OCI-LY1 (cell line): ENCODE measurements at regions not wholly inside any gene's neighbourhood (a gene's known extent, or its start where the extent isn't known, plus 50 kb on each side); places are given as distances from the start of the nearest gene placed in this dataset.

ENCODE experiments used
- H2AFZ ChIP-seq: fragments of 200-600 bp; sonication (generic), shearing (Covaris generic); 2 replicates; pipeline ENCODE4 v1.6.0; 2014; ENCODE audit warnings: antibody characterized with exemption, mild to moderate bottlenecking, low read length
- H3F3A ChIP-seq: fragments of 200-600 bp; sonication (generic), shearing (Covaris generic); 2 replicates; pipeline ENCODE4 v1.6.0; 2014; ENCODE audit warnings: mild to moderate bottlenecking, antibody characterized with exemption, low read length, moderate library complexity; ENCODE audit not compliant: insufficient read depth
- H3K27ac ChIP-seq: fragments of 200-600 bp; sonication (generic); 2 replicates; pipeline ENCODE4 v1.5.1; 2014; ENCODE audit warnings: low read length, mixed run types, mild to moderate bottlenecking, low read depth; ENCODE audit not compliant: poor library complexity, severe bottlenecking
- H3K27me3 ChIP-seq: fragments of 200-600 bp; sonication (generic); 2 replicates; pipeline ENCODE4 v1.6.0; 2014; ENCODE audit warnings: antibody characterized with exemption, mild to moderate bottlenecking, low read length, moderate library complexity; ENCODE audit not compliant: insufficient read depth
- H3K36me3 ChIP-seq: fragments of 200-600 bp; sonication (generic); 2 replicates; pipeline ENCODE4 v1.6.1; 2014; ENCODE audit warnings: mild to moderate bottlenecking, antibody characterized with exemption, low read length, moderate library complexity, mixed read lengths; ENCODE audit not compliant: insufficient read depth
- H3K4me1 ChIP-seq: fragments of 200-600 bp; sonication (generic); 2 replicates; pipeline ENCODE4 v1.5.1; 2014; ENCODE audit warnings: mild to moderate bottlenecking, low read length, moderate library complexity; ENCODE audit not compliant: insufficient read depth, severe bottlenecking
- H3K4me2 ChIP-seq: fragments of 200-600 bp; sonication (generic), shearing (Covaris generic); 2 replicates; pipeline ENCODE4 v1.6.1; 2014; ENCODE audit warnings: low read length
- H3K4me3 ChIP-seq: fragments of 200-600 bp; sonication (generic); 2 replicates; pipeline ENCODE4 v1.5.1; 2014; ENCODE audit warnings: low read length, low read depth, mild to moderate bottlenecking, mixed read lengths; ENCODE audit not compliant: poor library complexity, severe bottlenecking
- H3K79me2 ChIP-seq: fragments of 200-600 bp; shearing (Covaris generic); 2 replicates; pipeline ENCODE4 v1.6.1; 2016; ENCODE audit warnings: mixed run types, low read length, mixed read lengths; ENCODE audit not compliant: insufficient read depth
- H3K9ac ChIP-seq: fragments of 200-600 bp; sonication (generic), shearing (Covaris generic); 2 replicates; pipeline ENCODE4 v1.6.1; 2014; ENCODE audit warnings: mild to moderate bottlenecking, low read length, mixed read lengths
- H3K9me2 ChIP-seq: fragments of 200-600 bp; sonication (generic), shearing (Covaris generic); 2 replicates; pipeline ENCODE4 v1.6.1; 2014; ENCODE audit warnings: low read depth, mild to moderate bottlenecking, low read length, mixed read lengths
- H3K9me3 ChIP-seq: fragments of 200-600 bp; shearing (Covaris generic); 2 replicates; pipeline ENCODE4 v1.6.1; 2014; ENCODE audit warnings: low read length, mixed read lengths
- H4K20me1 ChIP-seq: fragments of 200-600 bp; sonication (generic), shearing (Covaris generic); 2 replicates; pipeline ENCODE4 v1.6.0; 2016; ENCODE audit warnings: mild to moderate bottlenecking, low read length; ENCODE audit not compliant: insufficient read depth
- EZH2 ChIP-seq: fragments of 200-600 bp; sonication (generic), shearing (Covaris generic); IDR thresholded peaks from 2 replicates; pipeline ENCODE4 v1.8.0; 2017; ENCODE audit warnings: borderline replicate concordance, mixed run types, mild to moderate bottlenecking, antibody characterized with exemption, low read length, moderate library complexity, mixed read lengths
- TF ChIP-seq, protein P1 (sequence below): fragments of 200-600 bp; sonication (generic), shearing (Covaris generic); IDR thresholded peaks from 2 replicates; pipeline ENCODE4 v1.5.1; 2017; ENCODE audit warnings: mild to moderate bottlenecking, antibody characterized with exemption, low read length, moderate library complexity, mixed read lengths

DNA sequence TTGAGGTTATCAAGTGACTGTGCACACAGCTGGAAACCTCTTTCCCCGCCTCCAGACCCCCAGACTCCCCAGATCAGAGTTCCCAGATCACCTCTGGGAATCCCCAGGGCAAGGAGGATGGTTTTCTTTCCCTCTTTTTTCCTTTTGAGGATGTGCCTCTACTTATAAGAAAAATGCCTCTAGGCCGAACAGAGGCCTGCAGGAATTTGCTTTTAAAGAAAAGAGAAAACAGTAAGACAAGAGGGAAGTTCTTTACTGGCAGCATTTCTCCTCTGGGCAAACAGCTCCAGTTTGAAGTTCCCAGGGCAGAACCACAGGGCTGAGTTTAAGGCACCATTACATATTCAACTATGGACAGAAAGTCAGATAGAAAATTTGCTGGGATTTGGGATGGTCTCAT is 837.9 kb upstream of the LCORL start:
- TF ChIP-seq EZH2: no peak
- TF ChIP-seq, protein P1, sequence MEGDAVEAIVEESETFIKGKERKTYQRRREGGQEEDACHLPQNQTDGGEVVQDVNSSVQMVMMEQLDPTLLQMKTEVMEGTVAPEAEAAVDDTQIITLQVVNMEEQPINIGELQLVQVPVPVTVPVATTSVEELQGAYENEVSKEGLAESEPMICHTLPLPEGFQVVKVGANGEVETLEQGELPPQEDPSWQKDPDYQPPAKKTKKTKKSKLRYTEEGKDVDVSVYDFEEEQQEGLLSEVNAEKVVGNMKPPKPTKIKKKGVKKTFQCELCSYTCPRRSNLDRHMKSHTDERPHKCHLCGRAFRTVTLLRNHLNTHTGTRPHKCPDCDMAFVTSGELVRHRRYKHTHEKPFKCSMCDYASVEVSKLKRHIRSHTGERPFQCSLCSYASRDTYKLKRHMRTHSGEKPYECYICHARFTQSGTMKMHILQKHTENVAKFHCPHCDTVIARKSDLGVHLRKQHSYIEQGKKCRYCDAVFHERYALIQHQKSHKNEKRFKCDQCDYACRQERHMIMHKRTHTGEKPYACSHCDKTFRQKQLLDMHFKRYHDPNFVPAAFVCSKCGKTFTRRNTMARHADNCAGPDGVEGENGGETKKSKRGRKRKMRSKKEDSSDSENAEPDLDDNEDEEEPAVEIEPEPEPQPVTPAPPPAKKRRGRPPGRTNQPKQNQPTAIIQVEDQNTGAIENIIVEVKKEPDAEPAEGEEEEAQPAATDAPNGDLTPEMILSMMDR: no peak
- H3K9me2 ChIP-seq: no peaks in the 10 kb centered on the region

DNA sequence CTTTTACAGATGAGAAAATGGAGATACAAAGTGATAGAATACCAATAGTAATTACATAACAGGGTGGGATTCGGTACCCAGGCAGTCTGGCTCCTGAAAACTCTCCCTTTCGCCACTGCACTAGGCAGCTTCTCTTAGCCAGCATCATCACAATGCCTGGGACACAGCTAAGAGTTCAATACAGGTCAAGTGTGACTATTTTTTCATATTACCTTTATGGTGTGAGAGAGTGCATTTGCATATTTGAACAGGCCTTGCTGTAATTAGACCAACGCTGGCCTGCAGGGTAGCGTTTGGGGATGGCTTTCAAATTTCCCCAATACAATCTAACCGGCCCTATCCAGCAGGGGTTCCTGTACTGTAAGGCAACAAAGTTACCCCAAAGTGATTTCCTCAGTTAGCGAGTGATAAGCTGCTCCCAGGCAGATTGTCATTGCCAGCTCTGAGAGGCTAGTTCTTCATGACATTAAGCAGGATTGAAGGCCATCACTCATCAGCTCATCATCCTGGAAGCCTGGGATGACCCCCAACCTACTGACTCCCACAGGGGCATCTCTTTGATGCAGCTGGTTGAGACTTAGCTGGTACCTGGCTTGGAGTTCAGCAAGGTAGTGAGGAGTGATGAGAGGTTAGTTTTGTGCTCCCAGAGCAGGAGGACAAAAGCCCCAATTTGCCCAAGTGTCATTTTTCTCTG is 836.8 kb upstream of the LCORL start:
- H4K20me1 ChIP-seq: no peaks in the 10 kb centered on the region
- H3K4me1 ChIP-seq: no peaks in the 10 kb centered on the region
- no peak overlapping the region for H3K4me3 ChIP-seq
- H3K9ac ChIP-seq: no peak overlapping the region
- no peaks in the 10 kb centered on the region for H3K9me2 ChIP-seq
- no peaks in the 10 kb centered on the region for H3K27me3 ChIP-seq
- no peak overlapping the region for H3K27ac ChIP-seq
- H3K9me3 ChIP-seq: no peaks in the 10 kb centered on the region
- H2AFZ ChIP-seq: no peak overlapping the region
- no peak overlapping the region for H3K4me2 ChIP-seq
- H3K36me3 ChIP-seq: no peaks in the 10 kb centered on the region
- H3F3A ChIP-seq: no peaks in the 10 kb centered on the region
- no peak for TF ChIP-seq EZH2
- TF ChIP-seq, protein P1: no peak
- H3K79me2 ChIP-seq: no peaks in the 10 kb centered on the region

More for the DNA sequence above, 837.9 kb upstream of the LCORL start:
- Histone ChIP-seq H3F3A (no peaks in the 10 kb centered on the region), H3K4me3 (no peak overlapping the region), H3K9ac (no peak overlapping the region), H3K4me2 (no peak overlapping the region), H3K9me3 (no peaks in the 10 kb centered on the region), H3K79me2 (no peaks in the 10 kb centered on the region), H2AFZ (no peak overlapping the region), H3K36me3 (no peaks in the 10 kb centered on the region), H3K27me3 (no peaks in the 10 kb centered on the region), H4K20me1 (no peaks in the 10 kb centered on the region), H3K27ac (no peak overlapping the region), H3K4me1 (no peaks in the 10 kb centered on the region)

DNA sequence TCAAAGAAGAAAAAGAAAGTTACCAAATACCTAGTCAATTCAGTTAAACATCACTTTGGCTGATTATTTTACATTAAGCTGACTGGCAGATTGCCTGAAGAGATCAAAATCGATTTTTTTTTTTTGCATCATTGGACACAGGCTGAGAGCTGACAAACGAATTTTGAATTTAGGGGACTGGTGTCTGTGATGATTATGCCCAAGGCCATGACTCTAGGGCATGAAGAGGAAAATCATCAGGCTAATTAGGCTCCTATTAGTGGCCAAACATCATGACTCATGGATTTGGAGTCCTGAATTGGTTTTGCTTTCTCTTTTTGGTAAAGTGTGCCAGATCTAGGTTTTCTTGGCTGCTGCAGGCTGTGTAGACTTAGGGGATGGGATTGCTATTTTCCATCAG is 829.3 kb upstream of the LCORL start:
- Histone ChIP-seq H3K9me3 (no peaks in the 10 kb centered on the region), H3K4me2 (no peak overlapping the region), H3K27ac (no peak overlapping the region), H2AFZ (no peak overlapping the region), H3K9me2 (no peaks in the 10 kb centered on the region), H3K9ac (no peak overlapping the region), H3K79me2 (no peaks in the 10 kb centered on the region), H3K36me3 (no peaks in the 10 kb centered on the region), H3K4me3 (no peak overlapping the region), H4K20me1 (no peaks in the 10 kb centered on the region), H3K27me3 (no peaks in the 10 kb centered on the region), H3K4me1 (no peaks in the 10 kb centered on the region), H3F3A (no peaks in the 10 kb centered on the region)
- no peak for TF ChIP-seq EZH2
- TF ChIP-seq, protein P1: no peak
